ENCODE measurements at regions not wholly inside any gene's neighbourhood (a gene's known extent, or its start where the extent isn't known, plus 50 kb on each side); places are given as distances from the start of the nearest gene placed in this dataset.
A peak's percentile ranks its signal among the peaks of the same experiment; 100 is the strongest.

- Histone ChIP-seq H3K27ac (no peak overlapping the region), H3K27me3 (no peaks in the 10 kb centered on the region), H3K36me3 (no peaks in the 10 kb centered on the region), H3K4me1 (peaks cover 0 to 6% (median 0%) of the 10 kb centered on the region in 3 donors), H3K9me3 (no peaks in the 10 kb centered on the region), H3K4me3 (no peak overlapping the region)
- peak; percentile 50 for ATAC-seq
- TF ChIP-seq CTCF (IDR thresholded peaks at IDR 0.05) (no peak), POLR2AphosphoS5 (IDR thresholded peaks at IDR 0.05) (no peak), POLR2A (IDR thresholded peaks at IDR 0.05) (no peak), EP300 (IDR thresholded peaks at IDR 0.05) (no peak)
These were observed 270.9 kb upstream of the NBEA start for GRCh38 chr13:34671137-34671536.

GRCh38 chr13:34672631-34673030, 269.4 kb upstream of the NBEA start:
- 66 to 68% methylated on average over 3 of the region's 3 CpGs for WGBS, 2 donors (ENCODE audit: low coverage in 1 of 2)
- Histone ChIP-seq H3K4me3 (no peak overlapping the region), H3K27me3 (no peaks in the 10 kb centered on the region), H3K9me3 (no peaks in the 10 kb centered on the region), H3K36me3 (no peaks in the 10 kb centered on the region), H3K4me1 (peaks cover 0 to 6% (median 0%) of the 10 kb centered on the region in 3 donors), H3K27ac (no peak overlapping the region)
- no peak for ATAC-seq
- TF ChIP-seq POLR2A (IDR thresholded peaks at IDR 0.05) (no peak), CTCF (IDR thresholded peaks at IDR 0.05) (no peak), POLR2AphosphoS5 (IDR thresholded peaks at IDR 0.05) (no peak), EP300 (IDR thresholded peaks at IDR 0.05) (no peak)

GRCh38 chr13:34675626-34676025, 266.4 kb upstream of the NBEA start:
- Histone ChIP-seq H3K27me3 (no peaks in the 10 kb centered on the region), H3K27ac (no peak overlapping the region), H3K9me3 (no peaks in the 10 kb centered on the region), H3K4me1 (peaks cover 0 to 4% (median 0%) of the 10 kb centered on the region in 3 donors), H3K36me3 (no peaks in the 10 kb centered on the region), H3K4me3 (no peak overlapping the region)
- no peak for ATAC-seq
- TF ChIP-seq POLR2A (IDR thresholded peaks at IDR 0.05) (no peak), POLR2AphosphoS5 (IDR thresholded peaks at IDR 0.05) (no peak), CTCF (IDR thresholded peaks at IDR 0.05) (no peak)
- 75 to 100% methylated on average over 1 to 2 of the region's 2 CpGs for WGBS, 2 donors (ENCODE audit: low coverage in 1 of 2)

- Histone ChIP-seq H3K27me3 (no peaks in the 10 kb centered on the region), H3K4me1 (no peaks in the 10 kb centered on the region), H3K27ac (no peak overlapping the region), H3K36me3 (no peaks in the 10 kb centered on the region), H3K4me3 (no peak overlapping the region), H3K9me3 (no peaks in the 10 kb centered on the region)
- ATAC-seq = no peak
- 51 to 79% methylated on average over 2 of the region's 2 CpGs for WGBS, 2 donors (ENCODE audit: low coverage in 1 of 2)
- TF ChIP-seq CTCF (IDR thresholded peaks at IDR 0.05) = no peak
- TF ChIP-seq POLR2AphosphoS5 (IDR thresholded peaks at IDR 0.05) = no peak
- no peak for TF ChIP-seq POLR2A (IDR thresholded peaks at IDR 0.05)
- no peak for TF ChIP-seq EP300 (IDR thresholded peaks at IDR 0.05)
These were observed 263.9 kb upstream of the NBEA start for GRCh38 chr13:34678154-34678553.

- H3K9me3 ChIP-seq = no peaks in the 10 kb centered on the region
- H3K36me3 ChIP-seq = no peaks in the 10 kb centered on the region
- no peak for TF ChIP-seq CTCF (IDR thresholded peaks at IDR 0.05)
- no peak for TF ChIP-seq POLR2AphosphoS5 (IDR thresholded peaks at IDR 0.05)
- no peak for TF ChIP-seq EP300 (IDR thresholded peaks at IDR 0.05)
- TF ChIP-seq POLR2A (IDR thresholded peaks at IDR 0.05) = no peak
- no peak overlapping the region for H3K27ac ChIP-seq
- no peak for ATAC-seq
- no peaks in the 10 kb centered on the region for H3K4me1 ChIP-seq
- no peaks in the 10 kb centered on the region for H3K27me3 ChIP-seq
- no peak overlapping the region for H3K4me3 ChIP-seq
- 51 to 72% methylated on average over 3 to 4 of the region's 4 CpGs for WGBS, 2 donors (ENCODE audit: low coverage in 1 of 2)
These were observed 260.6 kb upstream of the NBEA start for GRCh38 chr13:34681405-34681955.

All from gastroesophageal sphincter (tissue), 4 donors.